ENCODE measurements at regions not wholly inside any gene's neighbourhood (a gene's known extent, or its start where the extent isn't known, plus 50 kb on each side); places are given as distances from the start of the nearest gene placed in this dataset.
"Not testable (repeated sequence)": the region's sequence is repeated elsewhere in the genome, so short reads cannot be mapped to it uniquely, and the experiment has no call there.

DNA sequence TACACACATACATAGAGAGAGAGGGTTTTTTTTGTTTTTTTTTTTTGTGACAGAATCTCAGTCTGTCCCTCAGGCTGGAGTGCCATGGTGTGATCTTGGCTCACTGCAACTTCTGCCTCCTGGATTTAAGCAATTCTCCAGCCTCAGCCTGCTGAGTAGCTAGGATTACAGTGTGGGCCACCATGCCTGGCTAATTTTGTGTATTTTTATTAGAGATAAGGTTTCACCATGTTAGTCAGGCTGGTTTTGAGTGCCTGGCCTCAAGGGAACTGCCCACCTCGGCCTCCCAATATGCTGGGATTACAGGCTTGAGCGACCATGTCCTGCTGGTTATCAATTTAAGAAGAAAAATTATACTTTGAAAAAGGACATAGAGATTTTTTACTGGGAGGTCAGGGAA, 710.6 kb downstream of the SLC6A15 start:
- no peak overlapping the region for H3K4me3 ChIP-seq (ENCODE audit: low read length)

DNA sequence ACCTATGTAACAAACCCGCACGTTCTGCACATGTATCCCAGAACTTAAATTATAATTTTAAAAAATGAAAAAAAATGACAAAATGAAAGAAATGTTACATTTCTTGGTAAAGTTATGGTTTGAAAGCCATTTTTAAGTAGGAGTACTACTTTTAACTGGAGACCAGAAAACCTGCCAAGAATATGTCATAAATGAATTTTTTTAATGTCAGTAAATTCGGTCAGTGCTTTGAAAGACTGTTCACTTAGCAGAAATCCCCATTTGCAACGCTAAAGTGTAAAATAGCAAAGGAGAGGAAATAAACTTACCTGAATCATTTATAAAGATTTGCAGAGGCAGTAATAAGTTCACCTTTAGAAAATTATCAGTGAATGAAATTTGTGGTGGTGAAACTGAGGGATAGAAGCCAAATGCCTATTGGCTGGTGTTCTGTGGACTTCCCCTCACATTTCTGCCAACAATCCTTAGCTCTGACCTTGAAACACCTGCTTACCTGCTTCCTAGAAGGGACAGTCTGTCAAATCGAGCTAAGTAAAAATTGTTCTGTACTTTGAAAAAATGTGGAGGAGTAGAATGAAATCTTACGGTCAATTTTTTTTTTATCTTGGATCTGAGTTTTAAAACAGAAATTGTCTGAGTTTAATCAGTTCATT, 714.2 kb downstream of the SLC6A15 start:
- no peak overlapping the region for H3K4me3 ChIP-seq (ENCODE audit: low read length)
- DNase-seq (ENCODE audit: low read depth, low spot score): no peak

More for the DNA sequence above, 710.6 kb downstream of the SLC6A15 start:
- no peak for DNase-seq (ENCODE audit: low read depth, low spot score)

DNA sequence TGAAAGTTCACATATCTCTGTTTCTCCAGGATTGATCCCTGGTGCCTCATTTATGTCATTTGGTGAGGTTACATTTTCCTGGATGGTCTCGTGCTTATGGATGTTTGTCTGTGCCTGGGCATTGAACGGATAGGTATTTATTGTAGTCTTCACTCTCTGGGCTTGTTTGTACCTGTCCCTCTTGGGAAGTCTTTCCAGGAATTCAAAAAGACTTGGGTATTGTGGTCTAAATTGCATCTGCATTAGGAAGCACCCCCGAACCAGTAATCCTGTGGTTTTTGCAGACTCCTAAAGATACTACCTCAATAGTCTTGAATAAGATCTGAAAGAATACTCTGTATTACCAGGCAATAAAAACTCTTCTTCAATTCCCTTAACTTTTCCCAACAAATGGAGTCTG, 720.8 kb downstream of the SLC6A15 start:
- no peak for DNase-seq (ENCODE audit: low read depth, low spot score)
- H3K4me3 ChIP-seq (ENCODE audit: low read length): no peak overlapping the region

DNA sequence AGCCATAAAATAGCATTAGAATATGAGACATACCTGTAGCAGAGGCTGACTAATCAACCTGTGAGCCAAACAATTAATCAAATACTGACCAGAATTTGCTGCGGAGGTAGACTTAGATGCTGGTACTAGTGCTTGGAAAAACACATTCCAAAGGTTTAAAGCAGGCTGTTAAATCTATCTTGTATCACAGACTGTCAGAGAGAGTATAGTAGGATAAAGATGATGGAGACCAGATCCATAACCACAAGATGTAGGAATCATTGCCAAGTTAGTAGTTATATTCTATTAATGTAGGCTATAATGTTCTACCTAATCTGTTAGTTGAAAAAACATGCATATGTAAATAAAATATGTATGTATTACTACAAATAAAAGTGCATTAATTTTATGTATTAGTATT, 726.2 kb downstream of the SLC6A15 start:
- DNase-seq (ENCODE audit: low read depth, low spot score): no peak
- no peak overlapping the region for H3K4me3 ChIP-seq (ENCODE audit: low read length)

DNA sequence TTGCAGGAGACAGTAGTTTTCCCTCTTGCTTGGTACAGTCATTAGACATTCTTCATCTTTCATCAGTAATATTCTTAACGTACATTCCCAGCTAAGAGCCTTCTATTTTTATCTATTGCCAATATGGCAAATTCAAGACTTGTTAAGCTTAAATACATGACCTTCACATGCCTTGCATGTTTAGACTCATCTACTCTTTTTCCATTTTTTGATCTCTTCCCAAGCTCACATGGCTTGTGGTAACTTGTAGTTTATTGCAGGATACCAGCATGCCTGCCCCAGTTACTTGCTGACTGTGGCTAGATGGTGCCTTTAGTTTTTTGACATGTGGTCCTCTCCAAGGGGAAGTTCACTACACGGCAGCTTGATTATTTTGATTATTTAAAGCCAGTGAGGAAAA, 729.0 kb downstream of the SLC6A15 start:
- no peak for DNase-seq (ENCODE audit: low read depth, low spot score)
- no peak overlapping the region for H3K4me3 ChIP-seq (ENCODE audit: low read length)

DNA sequence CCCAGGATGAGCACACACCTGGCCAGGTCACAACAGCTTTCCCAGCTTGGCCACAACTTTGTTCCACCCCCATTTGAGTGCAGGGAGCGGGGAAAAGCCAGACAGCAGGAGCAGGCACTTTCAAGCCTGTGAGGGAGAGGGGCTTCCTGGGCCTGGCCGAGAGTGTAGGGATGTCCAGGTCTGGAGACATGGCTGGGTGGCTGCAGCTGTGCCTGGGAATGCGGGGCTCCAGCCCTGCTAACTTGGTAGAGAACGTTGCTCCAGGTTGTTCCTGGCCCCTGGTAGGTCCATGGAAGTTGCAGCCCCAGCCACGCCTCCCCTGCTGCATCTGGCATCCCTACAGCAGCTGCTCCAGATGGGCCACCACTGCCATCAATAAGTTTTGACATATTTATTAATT, 738.5 kb downstream of the SLC6A15 start:
- no peak for DNase-seq (ENCODE audit: low read depth, low spot score)
- no peak overlapping the region for H3K4me3 ChIP-seq (ENCODE audit: low read length)

DNA sequence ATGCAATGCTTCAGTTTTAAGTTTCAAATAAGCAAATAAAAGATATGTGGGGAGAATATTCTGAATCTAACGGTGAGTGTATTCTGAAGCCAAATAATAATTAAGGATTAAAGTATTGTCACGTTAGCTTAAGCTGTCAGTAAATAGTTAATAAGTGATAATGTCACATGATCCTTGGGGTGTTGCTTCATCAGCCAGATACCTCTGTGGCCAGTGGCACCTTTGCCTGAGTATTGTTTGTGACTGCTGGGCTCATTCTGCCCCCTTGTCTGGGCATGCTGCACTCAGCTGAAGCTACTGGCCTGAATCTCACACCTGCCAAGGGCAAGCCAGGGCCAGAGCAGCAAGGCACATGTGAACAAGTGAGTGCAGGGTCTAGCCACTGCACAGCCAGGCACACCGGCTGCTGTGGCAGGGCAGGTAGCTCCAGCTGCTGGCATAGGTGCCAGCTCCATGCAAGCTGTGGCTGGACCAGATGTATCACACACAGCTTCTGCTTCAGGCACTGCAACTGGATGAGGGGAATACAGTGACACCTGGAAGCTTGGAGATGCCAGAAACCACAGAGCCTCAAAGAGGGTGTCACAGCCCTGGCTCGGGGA, 739.7 kb downstream of the SLC6A15 start:
- DNase-seq (ENCODE audit: low read depth, low spot score): no peak
- H3K4me3 ChIP-seq (ENCODE audit: low read length): no peak overlapping the region

DNA sequence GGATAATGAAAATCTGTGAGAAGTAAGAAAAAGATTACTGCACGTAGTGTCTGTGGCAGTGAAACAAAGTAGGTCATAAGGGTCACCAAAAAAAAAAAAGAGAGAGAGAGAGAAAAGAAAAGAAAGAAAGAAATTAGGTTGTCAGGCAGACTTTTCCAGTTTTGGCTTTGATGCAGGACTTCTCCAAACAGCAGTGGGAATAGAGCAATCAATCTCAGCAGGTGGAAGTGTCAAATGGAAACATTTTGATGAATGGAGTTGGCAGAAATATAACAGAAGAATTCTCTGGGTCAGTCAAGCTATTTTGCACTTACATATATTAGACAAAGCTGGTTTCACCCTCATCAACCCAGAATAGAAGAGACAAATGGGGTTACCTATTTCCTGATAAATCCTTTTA, 745.8 kb downstream of the SLC6A15 start:
- no peak overlapping the region for H3K4me3 ChIP-seq (ENCODE audit: low read length)
- no peak for DNase-seq (ENCODE audit: low read depth, low spot score)

DNA sequence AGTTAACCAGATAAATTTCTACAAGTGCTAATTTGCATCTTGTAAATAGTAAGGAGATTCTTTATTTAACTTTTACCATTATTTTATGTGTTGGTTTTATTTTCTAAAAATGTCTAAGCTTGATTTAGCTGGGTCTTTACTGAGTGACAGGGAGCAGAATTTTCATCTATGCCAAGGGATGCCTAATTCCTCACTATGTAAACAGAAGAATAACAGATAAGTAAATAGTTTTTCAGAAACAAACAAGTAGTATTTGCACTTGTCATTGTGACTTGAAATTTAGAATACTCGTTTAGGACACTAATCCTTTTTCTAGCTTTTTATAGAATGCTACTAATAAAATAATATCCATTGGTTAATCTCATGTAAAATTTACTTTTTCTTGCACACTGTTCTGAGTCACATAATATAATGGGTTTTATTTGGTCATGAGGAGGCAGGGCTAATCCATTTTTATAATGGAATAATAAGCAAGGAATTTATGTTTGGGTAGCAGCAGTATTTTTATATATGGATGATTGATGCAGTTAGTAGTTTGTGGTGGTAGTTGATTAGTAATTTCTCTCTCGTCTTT, 746.5 kb downstream of the SLC6A15 start:
- no peak overlapping the region for H3K4me3 ChIP-seq (ENCODE audit: low read length)
- no peak for DNase-seq (ENCODE audit: low read depth, low spot score)

DNA sequence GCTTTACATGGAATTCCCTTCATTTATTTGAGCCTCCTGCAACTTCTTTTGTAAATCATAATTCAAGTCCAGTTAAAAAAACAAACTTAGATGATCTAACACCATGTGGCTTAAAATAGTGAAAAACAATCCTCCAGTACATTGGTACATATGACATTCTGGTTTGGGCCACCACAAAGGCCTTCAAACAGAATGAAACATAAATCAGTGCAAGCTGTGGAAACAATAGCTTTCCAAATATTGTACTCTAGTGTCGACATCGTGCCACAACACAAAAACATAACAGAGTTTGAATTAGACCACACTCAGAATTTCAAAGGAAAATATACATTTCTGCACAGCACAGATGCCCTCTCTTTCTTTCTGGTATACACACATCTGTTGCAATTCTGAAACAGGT, 751.3 kb downstream of the SLC6A15 start:
- no peak for DNase-seq (ENCODE audit: low read depth, low spot score)
- no peak overlapping the region for H3K4me3 ChIP-seq (ENCODE audit: low read length)

DNA sequence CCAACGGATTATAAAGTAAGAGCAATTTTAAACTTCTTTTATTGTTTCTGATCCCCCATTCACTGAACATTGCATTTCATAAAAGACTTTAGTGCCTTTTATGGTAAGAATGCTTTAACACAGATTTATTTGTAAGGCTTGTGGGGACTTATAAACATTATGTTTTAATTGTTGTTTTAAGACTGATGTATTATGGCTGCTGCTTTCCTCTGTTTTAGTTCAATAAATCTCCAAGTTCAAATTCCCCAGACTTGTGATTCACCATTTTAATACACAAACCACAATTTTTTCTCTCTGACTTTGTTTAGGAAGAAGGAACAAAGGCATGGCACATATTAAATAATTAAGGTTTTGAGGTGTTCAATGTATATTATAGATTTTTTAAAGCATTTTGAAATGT, 753.3 kb downstream of the SLC6A15 start:
- H3K4me3 ChIP-seq (ENCODE audit: low read length): no peak overlapping the region
- no peak for DNase-seq (ENCODE audit: low read depth, low spot score)

DNA sequence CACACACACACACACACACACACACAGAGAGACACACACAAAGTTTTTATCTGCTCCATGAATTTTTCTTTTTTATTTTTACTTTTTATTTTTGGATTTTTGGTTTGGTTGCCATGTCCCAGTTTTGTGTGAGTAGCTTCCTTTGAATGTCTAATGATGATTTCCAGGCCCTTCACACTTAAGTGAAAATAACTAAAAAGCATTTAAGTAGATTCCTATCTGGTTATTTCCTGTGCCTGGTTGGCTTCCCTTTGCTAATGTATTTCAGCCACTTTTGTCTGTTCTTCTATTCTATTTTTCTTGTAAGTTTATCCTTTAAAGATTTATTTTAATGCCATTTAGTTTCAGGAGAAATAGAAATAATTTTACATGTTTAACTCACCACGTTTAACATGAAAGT, 755.4 kb downstream of the SLC6A15 start:
- DNase-seq (ENCODE audit: low read depth, low spot score): no peak

DNA sequence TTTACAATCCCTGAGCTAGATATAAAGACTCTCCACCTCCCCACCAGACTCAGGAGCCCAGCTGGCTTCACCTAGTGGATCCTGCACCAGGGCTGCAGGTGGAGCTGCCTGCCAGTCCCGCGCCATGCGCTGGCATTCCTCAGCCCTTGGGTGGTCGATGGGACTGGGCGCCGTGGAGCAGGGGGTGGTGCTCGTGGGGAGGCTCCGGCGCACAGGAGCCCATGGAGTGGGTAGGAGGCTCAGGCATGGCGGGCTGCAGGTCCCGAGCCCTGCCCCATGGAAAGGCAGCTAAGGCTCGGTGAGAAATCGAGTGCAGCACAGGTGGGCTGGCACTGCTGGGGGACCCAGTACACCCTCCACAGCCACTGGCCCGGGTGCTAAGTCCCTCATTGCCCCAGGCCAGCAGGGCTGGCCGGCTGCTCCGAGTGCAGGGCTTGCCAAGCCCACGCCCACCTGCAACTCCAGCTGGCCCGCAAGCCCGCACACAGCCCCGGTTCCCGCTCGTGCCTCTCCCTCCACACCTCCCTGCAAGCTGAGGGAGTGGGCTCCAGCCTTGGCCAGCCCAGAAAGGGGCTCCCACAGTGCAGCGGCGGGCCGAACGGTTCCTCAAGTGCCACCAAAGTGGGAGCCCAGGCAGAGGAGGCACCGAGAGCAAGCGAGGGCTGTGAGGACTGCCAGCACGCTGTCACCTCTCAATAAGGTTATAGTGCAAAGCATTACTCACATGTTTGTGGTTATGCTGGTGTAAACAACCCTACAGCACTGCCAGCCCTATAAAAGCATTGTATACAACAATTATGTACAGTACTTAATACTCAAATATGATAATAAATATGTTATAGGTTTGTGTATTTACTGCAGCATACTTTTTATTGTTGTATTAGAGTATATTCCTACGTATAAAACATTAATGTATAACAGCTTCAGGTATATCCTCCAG, 757.3 kb downstream of the SLC6A15 start:
- DNase-seq (ENCODE audit: low read depth, low spot score); H3K4me3 ChIP-seq (ENCODE audit: low read length): not testable (repeated sequence)

More for the DNA sequence above, 755.4 kb downstream of the SLC6A15 start:
- H3K4me3 ChIP-seq (ENCODE audit: low read length): no peak overlapping the region

DNA sequence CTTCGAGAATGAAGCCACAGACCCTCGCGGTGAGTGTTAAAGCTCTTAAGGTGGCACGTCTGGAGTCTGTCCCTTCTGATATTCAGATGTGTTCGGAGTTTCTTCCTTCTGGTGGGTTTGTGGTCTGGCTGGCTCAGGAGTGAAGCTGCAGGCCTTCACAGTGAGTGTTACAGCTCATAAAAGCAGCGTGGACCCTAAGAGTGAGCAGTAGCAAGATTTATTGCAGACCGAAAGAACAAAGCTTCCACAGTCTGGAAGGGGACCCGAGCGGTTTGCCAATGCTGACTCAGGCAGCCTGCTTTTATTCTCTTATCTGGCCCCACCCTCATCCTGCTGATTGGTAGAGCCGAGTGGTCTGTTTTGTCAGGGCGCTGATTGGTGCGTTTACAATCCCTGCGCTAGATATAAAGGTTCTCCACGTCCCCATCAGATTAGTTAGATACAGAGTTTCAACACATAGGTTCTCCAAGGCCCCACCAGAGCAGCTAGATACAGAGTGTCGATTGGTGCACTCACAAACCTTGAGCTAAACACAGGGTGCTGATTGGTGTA, 758.1 kb downstream of the SLC6A15 start:
- not testable (repeated sequence) for DNase-seq (ENCODE audit: low read depth, low spot score)

DNA sequence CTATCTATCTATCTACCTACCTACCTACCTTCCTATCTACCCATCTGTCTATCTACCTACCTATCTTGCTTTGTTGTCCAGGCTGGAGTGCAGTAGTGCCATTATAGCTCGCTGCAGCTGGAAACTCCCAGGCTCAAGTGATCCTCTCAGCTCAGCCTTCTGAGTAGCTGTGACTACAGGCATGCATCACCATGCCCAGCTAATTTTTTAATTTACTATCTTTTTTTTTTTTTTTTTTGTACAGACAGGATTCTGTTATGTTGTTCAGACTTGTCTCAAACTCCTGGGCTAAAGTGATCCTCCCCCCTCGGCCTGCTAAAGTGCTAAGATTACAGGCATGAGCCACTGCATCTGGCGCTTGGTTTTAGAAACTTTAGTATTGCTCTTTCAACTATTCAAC, 762.4 kb downstream of the SLC6A15 start:
- DNase-seq (ENCODE audit: low read depth, low spot score): no peak
- no peak overlapping the region for H3K4me3 ChIP-seq (ENCODE audit: low read length)

More for the DNA sequence above, 758.1 kb downstream of the SLC6A15 start:
- H3K4me3 ChIP-seq (ENCODE audit: low read length): not testable (repeated sequence)

DNA sequence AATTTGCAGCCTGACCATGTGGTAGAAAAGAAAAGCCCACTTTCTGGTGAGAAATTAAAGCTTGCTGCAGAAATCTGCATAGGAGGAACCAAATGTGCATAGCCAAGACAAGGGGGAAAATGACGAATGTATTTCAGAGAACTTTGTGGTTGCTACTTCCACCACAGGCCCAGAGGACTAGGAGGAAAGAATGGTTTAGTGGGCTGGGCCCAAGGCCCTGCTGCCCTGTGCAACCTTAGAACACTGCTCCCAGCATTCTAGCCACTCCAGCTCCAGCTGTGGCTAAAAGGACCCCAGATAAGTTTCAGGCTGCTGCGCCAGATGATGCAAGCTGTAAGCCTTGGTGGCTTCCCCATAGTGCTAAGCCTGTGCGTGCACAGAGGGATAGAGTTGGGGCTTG, 764.3 kb downstream of the SLC6A15 start:
- DNase-seq (ENCODE audit: low read depth, low spot score): no peak
- no peak overlapping the region for H3K4me3 ChIP-seq (ENCODE audit: low read length)

DNA sequence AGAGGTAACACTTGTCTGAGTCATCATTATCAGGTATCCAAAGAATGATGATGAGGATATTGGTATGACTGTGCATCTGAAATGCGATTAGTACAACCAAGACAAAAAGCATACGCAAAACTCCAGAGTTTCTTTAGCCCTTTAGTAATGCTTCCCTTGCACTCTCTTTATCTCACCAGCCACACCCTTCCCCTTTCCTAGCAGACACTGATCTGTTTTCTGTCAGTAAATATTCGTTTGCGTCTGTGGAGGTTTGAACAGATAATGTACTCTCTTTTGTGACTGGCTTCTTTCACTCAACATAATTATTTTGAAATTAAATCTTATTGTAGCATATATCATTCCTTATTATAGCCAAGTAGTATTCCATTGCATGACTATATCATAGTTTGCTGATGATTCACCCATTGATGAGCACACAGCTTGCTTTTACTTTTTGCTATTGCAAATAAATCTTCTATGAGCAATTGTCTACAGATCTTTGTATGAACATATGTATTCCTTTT, 775.7 kb downstream of the SLC6A15 start:
- no peak for DNase-seq (ENCODE audit: low read depth, low spot score)
- H3K4me3 ChIP-seq (ENCODE audit: low read length): no peak overlapping the region

DNA sequence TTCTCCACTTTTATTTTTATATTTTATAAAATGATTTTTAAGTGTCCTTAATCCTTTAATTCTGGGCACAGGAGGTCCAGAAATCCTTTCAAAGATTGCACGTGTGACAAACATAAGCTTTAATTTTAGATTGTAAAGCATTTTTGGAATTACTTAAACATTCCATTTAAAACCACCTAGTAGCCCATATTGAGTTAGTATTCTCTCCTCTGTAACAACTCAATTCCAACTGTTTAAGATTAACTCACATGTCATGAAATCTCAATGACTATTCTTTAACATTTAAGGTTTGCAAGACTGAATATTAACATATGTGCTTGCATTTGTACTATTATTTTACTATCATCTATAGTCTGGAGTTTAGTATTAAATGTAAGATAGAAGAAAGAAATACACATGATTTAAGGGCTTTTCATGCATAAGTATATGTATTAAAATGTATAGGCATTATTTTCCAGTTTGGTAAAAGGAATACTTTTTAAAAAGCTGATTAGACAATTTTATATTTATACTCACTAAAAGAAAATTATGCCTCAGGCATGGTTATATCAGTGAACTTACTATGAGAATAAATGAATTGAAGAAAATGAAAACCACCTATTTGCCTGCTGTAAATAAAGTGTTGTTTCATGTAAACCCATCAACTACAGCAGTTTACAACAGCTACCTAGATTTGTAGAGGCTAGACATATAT, 776.9 kb downstream of the SLC6A15 start:
- no peak overlapping the region for H3K4me3 ChIP-seq (ENCODE audit: low read length)
- DNase-seq (ENCODE audit: low read depth, low spot score): no peak
